PC-3 (cell line): ENCODE measurements at regions not wholly inside any gene's neighbourhood (a gene's known extent, or its start where the extent isn't known, plus 50 kb on each side); places are given as distances from the start of the nearest gene placed in this dataset.

ENCODE experiments used
- ATAC-seq: fragments of 200-7000 bp; cut with Tn5 transposase; 2 replicates; pipeline ENCODE4 v1.9.1; 2020; ENCODE audit warnings: mild to moderate bottlenecking, moderate library complexity
- BruUV-seq: library from RNA; stranded (reverse); fragments of 400-500 nt; replicated peaks from 2 replicates; lab custom pipeline; 2021; lab: Mats Ljungman, UMichigan
- CTCF ChIA-PET: fragments of 300-600 bp; sonication (Branson Sonifier 250); formaldehyde crosslinking; loops from one replicate; lab custom pipeline; 2022; ENCODE audit warnings: antibody characterized with exemption; lab: Charles Lee
- POLR2A ChIA-PET: fragments of 300-600 bp; sonication (Branson Sonifier 250); formaldehyde crosslinking; loops from one replicate; lab custom pipeline; 2022; ENCODE audit warnings: antibody characterized with exemption; ENCODE audit not compliant: unreplicated experiment; lab: Charles Lee
- DNase-seq: peaks from one replicate; pipeline ENCODE4 v3.0.0-alpha.2; 2015
- H2AFZ ChIP-seq: fragments of 300-600 bp; sonication (generic); 2 replicates; pipeline ENCODE4 v1.6.0; 2016; ENCODE audit warnings: antibody characterized with exemption, low read length
- H3F3A ChIP-seq: fragments of 300-600 bp; sonication (generic); one replicate; pipeline ENCODE4 v1.6.0; 2017; ENCODE audit warnings: antibody characterized with exemption, low read length, control low read depth, mild to moderate bottlenecking; ENCODE audit not compliant: unreplicated experiment
- H3K27ac ChIP-seq: fragments of 300-600 bp; sonication (generic); 2 replicates; pipeline ENCODE4 v1.5.1; 2016; ENCODE audit warnings: mild to moderate bottlenecking, low read length
- H3K27me3 ChIP-seq: fragments of 300-600 bp; sonication (generic); 2 replicates; pipeline ENCODE4 v1.6.1; 2016; ENCODE audit warnings: low read length, mixed read lengths
- H3K36me3 ChIP-seq: fragments of 300-600 bp; sonication (generic); 2 replicates; pipeline ENCODE4 v1.6.1; 2016; ENCODE audit warnings: low read depth, mixed run types, low read length, mixed read lengths
- H3K4me1 ChIP-seq: fragments of 300-600 bp; sonication (generic); 2 replicates; pipeline ENCODE4 v1.5.1; 2016; ENCODE audit warnings: low read length; ENCODE audit not compliant: insufficient read depth
- H3K4me2 ChIP-seq: fragments of 300-600 bp; sonication (generic); 2 replicates; pipeline ENCODE4 v1.6.0; 2016; ENCODE audit warnings: low read length
- H3K4me3 ChIP-seq: fragments of 300-600 bp; sonication (generic); 2 replicates; pipeline ENCODE4 v1.5.1; 2016; ENCODE audit warnings: mild to moderate bottlenecking, low read length, mixed read lengths
- H3K79me2 ChIP-seq: fragments of 300-600 bp; sonication (generic); 2 replicates; pipeline ENCODE4 v1.6.1; 2017; ENCODE audit warnings: low read length, mixed read lengths
- H3K9ac ChIP-seq: fragments of 300-600 bp; sonication (generic); 2 replicates; pipeline ENCODE4 v1.6.0; 2016; ENCODE audit warnings: mild to moderate bottlenecking, low read length
- H3K9me2 ChIP-seq: fragments of 300-600 bp; sonication (generic); replicated peaks from 2 replicates; pipeline ENCODE4 v1.6.1; 2016; ENCODE audit warnings: mixed run types, low read length, mixed read lengths
- H3K9me3 ChIP-seq: fragments of 300-600 bp; sonication (generic); 2 replicates; pipeline ENCODE4 v1.6.1; 2016; ENCODE audit warnings: low read length, mixed read lengths
- H4K20me1 ChIP-seq: fragments of 300-600 bp; sonication (generic); 2 replicates; pipeline ENCODE4 v1.6.1; 2016; ENCODE audit warnings: low read length, mixed read lengths
- EZH2 ChIP-seq: fragments of 300-600 bp; sonication (generic); IDR thresholded peaks from one replicate; pipeline ENCODE4 v1.6.1; 2017; ENCODE audit warnings: antibody characterized with exemption, mild to moderate bottlenecking, low read length; ENCODE audit not compliant: unreplicated experiment
- EZH2phosphoT487 ChIP-seq: fragments of 300-600 bp; sonication (generic); IDR thresholded peaks from 2 replicates; pipeline ENCODE4 v1.6.1; 2018; ENCODE audit warnings: mild to moderate bottlenecking, antibody characterized with exemption, low read length, borderline replicate concordance
- intact Hi-C: fragments of 100-400 bp; cut with micrococcal nuclease; formaldehyde crosslinking; loops from 2 replicates; pipeline ENCODE4 v1.9.0; 2023
- TF ChIP-seq, protein P1 (sequence below): fragments of 300-600 bp; sonication (generic); conservative IDR thresholded peaks from 2 replicates; pipeline ENCODE4 v1.5.1; 2017; ENCODE audit warnings: antibody characterized with exemption, low read depth, mild to moderate bottlenecking, low read length

GRCh38 chr6:40336940-40337760 is 250.0 kb downstream of the LRFN2 start:
- no TSS peak for BruUV-seq
- CTCF ChIA-PET: no interaction called here
- no peak overlapping the region for H2AFZ ChIP-seq
- POLR2A ChIA-PET: no interaction called here
- no peak overlapping the region for H3K9ac ChIP-seq
- H3K9me3 ChIP-seq: no peaks in the 10 kb centered on the region
- no peak overlapping the region for H3K4me3 ChIP-seq
- DNase-seq (no peak), ATAC-seq (no peak)
- no peak overlapping the region for H3K27ac ChIP-seq
- no peaks in the 10 kb centered on the region; the same call in 1 of the 2 replicates for H3K27me3 ChIP-seq
- no peaks in the 10 kb centered on the region for H3K36me3 ChIP-seq
- TF ChIP-seq EZH2phosphoT487 (no peak), EZH2 (no peak)
- TF ChIP-seq, protein P1, sequence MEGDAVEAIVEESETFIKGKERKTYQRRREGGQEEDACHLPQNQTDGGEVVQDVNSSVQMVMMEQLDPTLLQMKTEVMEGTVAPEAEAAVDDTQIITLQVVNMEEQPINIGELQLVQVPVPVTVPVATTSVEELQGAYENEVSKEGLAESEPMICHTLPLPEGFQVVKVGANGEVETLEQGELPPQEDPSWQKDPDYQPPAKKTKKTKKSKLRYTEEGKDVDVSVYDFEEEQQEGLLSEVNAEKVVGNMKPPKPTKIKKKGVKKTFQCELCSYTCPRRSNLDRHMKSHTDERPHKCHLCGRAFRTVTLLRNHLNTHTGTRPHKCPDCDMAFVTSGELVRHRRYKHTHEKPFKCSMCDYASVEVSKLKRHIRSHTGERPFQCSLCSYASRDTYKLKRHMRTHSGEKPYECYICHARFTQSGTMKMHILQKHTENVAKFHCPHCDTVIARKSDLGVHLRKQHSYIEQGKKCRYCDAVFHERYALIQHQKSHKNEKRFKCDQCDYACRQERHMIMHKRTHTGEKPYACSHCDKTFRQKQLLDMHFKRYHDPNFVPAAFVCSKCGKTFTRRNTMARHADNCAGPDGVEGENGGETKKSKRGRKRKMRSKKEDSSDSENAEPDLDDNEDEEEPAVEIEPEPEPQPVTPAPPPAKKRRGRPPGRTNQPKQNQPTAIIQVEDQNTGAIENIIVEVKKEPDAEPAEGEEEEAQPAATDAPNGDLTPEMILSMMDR: no peak
- H3F3A ChIP-seq: no peaks in the 10 kb centered on the region
- H3K9me2 ChIP-seq: no peaks in the 10 kb centered on the region
- H3K79me2 ChIP-seq: no peaks in the 10 kb centered on the region
- H3K4me2 ChIP-seq: no peak overlapping the region
- intact Hi-C loops: no loop called here
- no peaks in the 10 kb centered on the region for H3K4me1 ChIP-seq
- H4K20me1 ChIP-seq: no peaks in the 10 kb centered on the region

GRCh38 chr6:40336296-40336695 is 250.9 kb downstream of the LRFN2 start:
- Histone ChIP-seq H4K20me1 (no peaks in the 10 kb centered on the region), H3F3A (no peaks in the 10 kb centered on the region), H3K79me2 (no peaks in the 10 kb centered on the region), H2AFZ (no peak overlapping the region), H3K4me3 (no peak overlapping the region), H3K9me2 (no peaks in the 10 kb centered on the region), H3K9ac (no peak overlapping the region), H3K27ac (no peak overlapping the region), H3K4me2 (no peak overlapping the region), H3K4me1 (no peaks in the 10 kb centered on the region), H3K9me3 (no peaks in the 10 kb centered on the region), H3K36me3 (no peaks in the 10 kb centered on the region), H3K27me3 (no peaks in the 10 kb centered on the region; the same call in 1 of the 2 replicates)
- intact Hi-C loops: no loop called here
- TF ChIP-seq, protein P1: no peak
- TF ChIP-seq EZH2 (no peak), EZH2phosphoT487 (no peak)
- no peak for DNase-seq
- no peak for ATAC-seq
- CTCF ChIA-PET: no interaction called here
- BruUV-seq: no TSS peak
- POLR2A ChIA-PET: no interaction called here
